Spleen (tissue), 11 donors: ENCODE measurements at regions not wholly inside any gene's neighbourhood (a gene's known extent, or its start where the extent isn't known, plus 50 kb on each side); places are given as distances from the start of the nearest gene placed in this dataset.

ENCODE experiments used
- DNase-seq: peaks from one replicate; pipeline ENCODE4 v3.0.0-alpha.2; 2020
- H3K27ac ChIP-seq, 8 donors: fragments of 200-600 bp; sonication (generic) in 7 of 8; 1 replicate in 4 of 8; 2 replicates in 4 of 8; pipeline versions ENCODE4 v1.5.0 to v1.8.0; 2016 to 2021; ENCODE audit warnings: inconsistent platforms in 4 of 8, mild to moderate bottlenecking in 4 of 8, moderate library complexity in 1 of 8
- H3K27me3 ChIP-seq, 7 donors: fragments of 200-600 bp; sonication (generic) in 6 of 7; replicated peaks in 1 of 7; 1 replicate in 4 of 7; 2 replicates in 3 of 7; pipeline versions ENCODE4 v1.5.0 to v1.8.0; 2016 to 2021; ENCODE audit warnings: inconsistent platforms in 3 of 7, mild to moderate bottlenecking in 1 of 7
- H3K36me3 ChIP-seq, 6 donors: fragments of 200-600 bp; sonication (generic) in 5 of 6; 1 replicate in 4 of 6; 2 replicates in 2 of 6; pipeline versions ENCODE4 v1.5.0 to v1.8.0; 2016 to 2021; ENCODE audit warnings: inconsistent platforms in 2 of 6
- H3K4me1 ChIP-seq, 6 donors: fragments of 200-600 bp; sonication (generic) in 5 of 6; 1 replicate in 3 of 6; 2 replicates in 3 of 6; pipeline versions ENCODE4 v1.5.0 to v1.8.0; 2016 to 2021; ENCODE audit warnings: inconsistent platforms in 3 of 6
- H3K4me3 ChIP-seq, 8 donors: fragments of 200-600 bp; sonication (generic) in 7 of 8; 1 replicate in 4 of 8; 2 replicates in 4 of 8; pipeline versions ENCODE4 v1.5.0 to v1.8.0; 2016 to 2021; ENCODE audit warnings: inconsistent platforms in 4 of 8, mild to moderate bottlenecking in 4 of 8, moderate library complexity in 2 of 8
- H3K9me3 ChIP-seq, 8 donors: fragments of 200-600 bp; sonication (generic) in 7 of 8; 1 replicate in 4 of 8; 2 replicates in 4 of 8; pipeline versions ENCODE4 v1.5.0 to v1.8.0; 2016 to 2021; ENCODE audit warnings: inconsistent platforms in 4 of 8
- CTCF ChIP-seq, 11 experiments: fragments of 200-600 bp in 7 of 11; fragments of 450-650 bp in 4 of 11; sonication (generic) in 4 of 11; IDR thresholded peaks in 8 of 11; conservative IDR thresholded peaks in 3 of 11; 1 replicate in 7 of 11; 2 replicates in 4 of 11; pipeline versions ENCODE4 v1.4.0 to v1.8.0; 2016 to 2021; ENCODE audit warnings: antibody characterized with exemption in 11 of 11, inconsistent platforms in 4 of 11, mild to moderate bottlenecking in 1 of 11
- POLR2A ChIP-seq, 3 donors: fragments of 450-650 bp; IDR thresholded peaks; one replicate each; pipeline ENCODE4 v1.5.1; 2017; ENCODE audit warnings: antibody characterized with exemption in 3 of 3, mild to moderate bottlenecking in 1 of 3
- POLR2AphosphoS5 ChIP-seq, 3 donors: sonication (generic); formaldehyde crosslinking; IDR thresholded peaks; one replicate each; pipeline ENCODE4 v1.5.1; 2017; ENCODE audit warnings: antibody characterized with exemption in 3 of 3
- whole genome bisulfite sequencing, 5 donors: extraction: QIAGEN DNeasy Blood & Tissue Kit in 3 of 5; methylation state at CpG; one replicate each; pipeline versions ENCODE4 v1.1.5 to v1.1.7; 2013 to 2018; 5-methylcytosine and 5-hydroxymethylcytosine counted together
- intact Hi-C: fragments of 100-400 bp; cut with DNase I; formaldehyde crosslinking; loops from one replicate; pipeline ENCODE4 v1.15.0; 2023; ENCODE audit warnings: low total_unique reads
- donor health status: healthy with polysubstance abuse.
- donor health status: DM: no; HTN: no; CAD: no; lungs with moderate emphysema.
- donor health status: DM: no; HTN: no; CAD: no.
- donor health status: Bipolar disorder and iron deficiency.
- donor health status: healthy.
- donor health status: DM: no; HTN: no; CAD: no.
- donor health status: DM: yes; HTN: yes; CAD: no.

GRCh38 chr2:223386189-223386588, 216.0 kb downstream of the SCG2 start:
- Histone ChIP-seq H3K27me3 (no peaks in the 10 kb centered on the region), H3K4me1 (no peaks in the 10 kb centered on the region), H3K9me3 (no peaks in the 10 kb centered on the region), H3K4me3 (no peak overlapping the region), H3K36me3 (no peaks in the 10 kb centered on the region), H3K27ac (no peak overlapping the region)
- no peak for DNase-seq
- TF ChIP-seq POLR2A (IDR thresholded peaks at IDR 0.05) (no peak), CTCF (IDR thresholded peaks at IDR 0.05 in 8 of 11, conservative IDR thresholded peaks at IDR 0.05 in 3 of 11) (no peak), POLR2AphosphoS5 (IDR thresholded peaks at IDR 0.05) (no peak)
- intact Hi-C loops: no loop called here

- H3K9me3 ChIP-seq: no peaks in the 10 kb centered on the region
- intact Hi-C loops: no loop called here
- WGBS, 5 donors: 78 to 87% (median 85%) methylated on average over 4 of the region's 4 CpGs
- H3K27ac ChIP-seq: no peak overlapping the region
- H3K27me3 ChIP-seq: no peaks in the 10 kb centered on the region
- no peaks in the 10 kb centered on the region for H3K36me3 ChIP-seq
- H3K4me1 ChIP-seq: no peaks in the 10 kb centered on the region
- TF ChIP-seq POLR2AphosphoS5 (IDR thresholded peaks at IDR 0.05) (no peak), POLR2A (IDR thresholded peaks at IDR 0.05) (no peak), CTCF (IDR thresholded peaks at IDR 0.05 in 8 of 11, conservative IDR thresholded peaks at IDR 0.05 in 3 of 11) (no peak)
- H3K4me3 ChIP-seq: no peak overlapping the region
- no peak for DNase-seq
Measured at GRCh38 chr2:223386984-223387383, 215.2 kb downstream of the SCG2 start.

- no peak overlapping the region for H3K27ac ChIP-seq
- H3K27me3 ChIP-seq: no peaks in the 10 kb centered on the region
- DNase-seq: no peak
- no peak overlapping the region for H3K4me3 ChIP-seq
- intact Hi-C loops: no loop called here
- TF ChIP-seq POLR2AphosphoS5 (IDR thresholded peaks at IDR 0.05) (no peak), POLR2A (IDR thresholded peaks at IDR 0.05) (no peak), CTCF (IDR thresholded peaks at IDR 0.05 in 8 of 11, conservative IDR thresholded peaks at IDR 0.05 in 3 of 11) (no peak)
- no peaks in the 10 kb centered on the region for H3K36me3 ChIP-seq
- WGBS, 5 donors: 82 to 91% (median 88%) methylated on average over 5 of the region's 5 CpGs
- H3K4me1 ChIP-seq: no peaks in the 10 kb centered on the region
- H3K9me3 ChIP-seq: peaks cover 0 to 17% (median 8%) of the 10 kb centered on the region in 8 donors
Measured at GRCh38 chr2:223389624-223390023, 212.5 kb downstream of the SCG2 start.

GRCh38 chr2:223396993-223397392, 205.2 kb downstream of the SCG2 start:
- H3K9me3 ChIP-seq: peaks cover 0 to 30% (median 19%) of the 10 kb centered on the region in 8 donors
- no peak overlapping the region for H3K4me3 ChIP-seq
- H3K27me3 ChIP-seq: no peaks in the 10 kb centered on the region
- no peak overlapping the region for H3K27ac ChIP-seq
- H3K36me3 ChIP-seq: no peaks in the 10 kb centered on the region
- TF ChIP-seq CTCF (IDR thresholded peaks at IDR 0.05 in 8 of 11, conservative IDR thresholded peaks at IDR 0.05 in 3 of 11) (no peak), POLR2A (IDR thresholded peaks at IDR 0.05) (no peak), POLR2AphosphoS5 (IDR thresholded peaks at IDR 0.05) (no peak)
- WGBS, 5 donors: 87 to 94% (median 89%) methylated on average over 2 of the region's 2 CpGs
- no peaks in the 10 kb centered on the region for H3K4me1 ChIP-seq
- no peak for DNase-seq
- intact Hi-C loops: no loop called here
